ENCODE measurements at regions not wholly inside any gene's neighbourhood (a gene's known extent, or its start where the extent isn't known, plus 50 kb on each side); places are given as distances from the start of the nearest gene placed in this dataset.
"Not testable (repeated sequence)": the region's sequence is repeated elsewhere in the genome, so short reads cannot be mapped to it uniquely, and the experiment has no call there.

DNA sequence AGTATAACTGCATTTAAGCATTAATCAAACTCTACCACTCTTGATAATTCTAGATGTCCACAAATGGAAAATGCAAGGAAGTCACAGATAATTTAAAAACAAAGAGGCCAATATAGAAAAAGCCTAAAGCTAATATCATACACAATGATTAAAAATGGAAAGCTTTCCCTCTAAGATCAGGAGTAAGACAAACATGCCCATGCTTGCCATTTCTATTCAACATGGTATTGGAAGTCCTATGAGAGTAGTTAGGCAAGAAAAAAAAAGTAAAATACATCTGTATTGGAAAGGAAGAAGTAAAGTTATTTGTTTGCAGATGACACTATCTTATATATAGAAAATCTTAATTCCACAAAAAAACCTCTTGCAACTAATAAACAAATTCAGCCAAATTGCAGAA, 164.6 kb upstream of the FERMT1 start:
- no peak overlapping the region for H3K4me3 ChIP-seq
- no peaks in the 10 kb centered on the region for H3K27me3 ChIP-seq
- H3K4me1 ChIP-seq, result no peaks in the 10 kb centered on the region
- ATAC-seq (ENCODE audit: low FRiP score in 2 of 2) (no peak), DNase-seq (no peak)
- H3K36me3 ChIP-seq, result no peaks in the 10 kb centered on the region
- TF ChIP-seq POLR2A (IDR thresholded peaks at IDR 0.05) (no peak), POLR2AphosphoS5 (IDR thresholded peaks at IDR 0.05) (no peak), EP300 (IDR thresholded peaks at IDR 0.05) (no peak)
- TF ChIP-seq, protein P1, sequence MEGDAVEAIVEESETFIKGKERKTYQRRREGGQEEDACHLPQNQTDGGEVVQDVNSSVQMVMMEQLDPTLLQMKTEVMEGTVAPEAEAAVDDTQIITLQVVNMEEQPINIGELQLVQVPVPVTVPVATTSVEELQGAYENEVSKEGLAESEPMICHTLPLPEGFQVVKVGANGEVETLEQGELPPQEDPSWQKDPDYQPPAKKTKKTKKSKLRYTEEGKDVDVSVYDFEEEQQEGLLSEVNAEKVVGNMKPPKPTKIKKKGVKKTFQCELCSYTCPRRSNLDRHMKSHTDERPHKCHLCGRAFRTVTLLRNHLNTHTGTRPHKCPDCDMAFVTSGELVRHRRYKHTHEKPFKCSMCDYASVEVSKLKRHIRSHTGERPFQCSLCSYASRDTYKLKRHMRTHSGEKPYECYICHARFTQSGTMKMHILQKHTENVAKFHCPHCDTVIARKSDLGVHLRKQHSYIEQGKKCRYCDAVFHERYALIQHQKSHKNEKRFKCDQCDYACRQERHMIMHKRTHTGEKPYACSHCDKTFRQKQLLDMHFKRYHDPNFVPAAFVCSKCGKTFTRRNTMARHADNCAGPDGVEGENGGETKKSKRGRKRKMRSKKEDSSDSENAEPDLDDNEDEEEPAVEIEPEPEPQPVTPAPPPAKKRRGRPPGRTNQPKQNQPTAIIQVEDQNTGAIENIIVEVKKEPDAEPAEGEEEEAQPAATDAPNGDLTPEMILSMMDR (IDR thresholded peaks at IDR 0.05), result no peak
- no peak overlapping the region for H3K27ac ChIP-seq
- peaks cover 0 to 13% (median 3%) of the 10 kb centered on the region in 4 donors for H3K9me3 ChIP-seq

DNA sequence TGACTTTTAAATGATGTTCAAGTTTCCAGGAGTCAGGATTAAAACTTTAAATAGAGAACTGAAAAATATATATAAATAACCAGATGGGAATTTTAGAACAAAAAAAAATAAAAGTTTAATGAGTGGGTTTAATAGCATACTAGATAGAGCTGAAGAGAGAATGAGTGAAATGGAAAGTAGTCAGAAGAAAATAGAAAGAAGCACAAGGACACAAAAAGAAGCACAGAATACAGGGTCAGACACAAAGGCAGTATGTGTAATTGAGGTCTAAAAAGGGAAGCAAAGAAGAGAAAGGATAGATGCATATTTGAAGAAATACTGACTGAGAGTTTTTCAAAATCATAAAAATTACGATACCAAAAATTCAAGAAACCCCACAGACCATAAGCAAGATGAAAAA, 159.8 kb upstream of the FERMT1 start:
- H3K9me3 ChIP-seq, result peaks cover 0 to 13% (median 3%) of the 10 kb centered on the region in 4 donors
- H3K27me3 ChIP-seq, result no peaks in the 10 kb centered on the region
- H3K4me3 ChIP-seq, result no peak overlapping the region
- no peaks in the 10 kb centered on the region for H3K36me3 ChIP-seq
- no peak for DNase-seq
- ATAC-seq (ENCODE audit: low FRiP score in 2 of 2), result no peak
- no peak overlapping the region for H3K27ac ChIP-seq
- WGBS, 2 donors, result 88 to 93% methylated on average over 1 of the region's 1 CpG
- TF ChIP-seq EP300 (IDR thresholded peaks at IDR 0.05), result no peak
- TF ChIP-seq POLR2AphosphoS5 (IDR thresholded peaks at IDR 0.05), result no peak
- TF ChIP-seq, protein P1 (IDR thresholded peaks at IDR 0.05), result no peak
- no peak for TF ChIP-seq POLR2A (IDR thresholded peaks at IDR 0.05)
- no peaks in the 10 kb centered on the region for H3K4me1 ChIP-seq

DNA sequence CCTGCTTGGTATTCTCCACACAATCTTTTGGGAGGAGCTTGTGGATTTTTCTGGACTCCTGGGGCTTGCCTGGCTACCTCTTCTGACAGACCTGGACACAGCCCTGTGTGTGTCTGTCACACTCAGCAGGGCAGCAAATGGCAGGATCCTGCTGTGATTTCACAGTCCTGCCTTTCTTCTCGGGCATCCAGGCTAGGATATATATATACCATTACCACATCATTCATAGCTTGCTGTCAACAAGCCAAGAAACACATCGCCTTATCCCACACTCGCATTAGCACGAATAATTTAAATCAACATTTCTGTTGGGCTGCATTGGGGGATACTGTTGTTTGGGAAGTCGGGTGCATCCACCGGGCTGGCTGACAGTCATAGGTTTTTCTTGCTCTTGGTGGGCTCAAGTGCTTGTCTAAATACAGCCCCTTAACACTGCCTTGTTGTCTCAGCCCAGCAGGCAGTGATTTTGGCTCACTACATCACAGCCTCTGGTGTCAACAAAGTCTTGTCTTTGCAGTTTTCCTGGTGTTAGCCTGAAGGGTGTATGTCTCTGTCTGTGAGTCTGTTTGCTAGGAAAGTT, 154.9 kb upstream of the FERMT1 start:
- WGBS, 2 donors, result 25 to 51% methylated on average over 6 of the region's 6 CpGs
- H3K4me3 ChIP-seq, result no peak overlapping the region
- no peak for ATAC-seq (ENCODE audit: low FRiP score in 2 of 2)
- H3K36me3 ChIP-seq, result no peaks in the 10 kb centered on the region
- no peak overlapping the region for H3K27ac ChIP-seq
- peaks cover 0 to 4% (median 2%) of the 10 kb centered on the region in 4 donors for H3K9me3 ChIP-seq
- TF ChIP-seq POLR2A (IDR thresholded peaks at IDR 0.05) (no peak), EP300 (IDR thresholded peaks at IDR 0.05) (no peak), POLR2AphosphoS5 (IDR thresholded peaks at IDR 0.05) (no peak)
- TF ChIP-seq, protein P1 (IDR thresholded peaks at IDR 0.05), result no peak
- DNase-seq, result no peak
- no peaks in the 10 kb centered on the region for H3K27me3 ChIP-seq
- no peaks in the 10 kb centered on the region for H3K4me1 ChIP-seq

DNA sequence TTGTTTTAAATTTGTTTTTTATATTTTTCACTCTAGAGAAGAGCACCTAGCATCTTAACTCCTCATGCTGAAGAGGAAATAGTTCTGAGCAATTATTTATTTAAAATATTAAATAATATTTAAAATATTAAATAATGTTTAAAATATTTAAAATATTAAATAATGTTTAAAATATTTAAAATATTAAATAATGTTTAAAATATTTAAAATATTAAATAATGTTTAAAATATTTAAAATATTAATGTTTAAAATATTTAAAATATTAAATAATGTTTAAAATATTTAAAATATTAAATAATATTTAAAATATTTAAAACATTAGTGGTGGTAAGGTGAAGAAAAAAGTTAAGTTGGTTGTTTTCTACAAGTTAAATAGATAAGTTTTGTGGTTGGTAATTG, 147.6 kb upstream of the FERMT1 start:
- not testable (repeated sequence) for H3K27ac ChIP-seq; DNase-seq; H3K4me3 ChIP-seq; H3K27me3 ChIP-seq; ATAC-seq (ENCODE audit: low FRiP score in 2 of 2); H3K4me1 ChIP-seq; H3K36me3 ChIP-seq; H3K9me3 ChIP-seq

DNA sequence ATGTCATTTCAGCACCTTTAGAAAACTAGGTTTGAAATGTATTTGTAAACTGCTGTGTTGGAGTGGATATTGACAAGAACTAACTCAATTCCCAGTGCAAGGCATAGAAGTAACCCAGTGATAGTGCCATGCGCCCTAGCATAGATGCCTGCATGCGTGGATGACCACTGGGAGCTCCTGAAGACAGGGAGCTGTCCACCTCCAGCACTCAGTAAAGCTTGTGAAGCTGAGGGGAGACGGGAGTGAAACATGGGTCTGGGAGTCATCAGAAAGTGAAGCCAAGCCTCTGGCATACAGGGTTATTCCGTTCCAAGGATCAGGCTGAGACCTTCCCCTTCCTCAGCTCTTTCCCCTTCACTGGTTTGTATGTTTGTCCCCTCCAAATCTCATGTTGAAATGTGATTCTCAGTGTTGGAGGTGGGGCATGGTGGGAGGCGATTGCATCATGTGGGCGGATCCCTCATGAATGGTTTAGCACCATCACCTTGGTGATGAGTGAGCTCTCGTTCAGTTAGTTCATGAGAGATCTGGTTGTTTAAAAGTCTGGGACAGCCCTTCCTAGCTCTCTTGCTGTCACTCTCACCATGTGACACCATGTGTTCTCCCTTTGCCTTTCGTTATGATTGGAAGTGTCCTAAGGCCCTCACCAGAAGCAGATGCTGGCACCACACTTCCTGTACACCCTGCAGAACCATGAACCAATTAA, 146.5 kb upstream of the FERMT1 start:
- H3K9me3 ChIP-seq, result no peaks in the 10 kb centered on the region
- WGBS, 2 donors, result 66 to 74% methylated on average over 8 of the region's 8 CpGs

More for the DNA sequence above, 146.5 kb upstream of the FERMT1 start:
- no peak for ATAC-seq (ENCODE audit: low FRiP score in 2 of 2)
- DNase-seq, result no peak
- no peak overlapping the region for H3K4me3 ChIP-seq
- H3K27me3 ChIP-seq, result no peaks in the 10 kb centered on the region
- no peak for TF ChIP-seq POLR2A (IDR thresholded peaks at IDR 0.05)
- no peak for TF ChIP-seq EP300 (IDR thresholded peaks at IDR 0.05)
- TF ChIP-seq, protein P1 (IDR thresholded peaks at IDR 0.05), result no peak
- TF ChIP-seq POLR2AphosphoS5 (IDR thresholded peaks at IDR 0.05), result no peak
- peaks cover 0 to 7% (median 2%) of the 10 kb centered on the region in 4 donors for H3K4me1 ChIP-seq
- H3K36me3 ChIP-seq, result no peaks in the 10 kb centered on the region
- H3K27ac ChIP-seq, result no peak overlapping the region

Data from upper lobe of left lung (tissue), 6 donors.